Hypothalamus (tissue), 51 donors: ENCODE measurements at regions not wholly inside any gene's neighbourhood (a gene's known extent, or its start where the extent isn't known, plus 50 kb on each side); places are given as distances from the start of the nearest gene placed in this dataset.
A peak's percentile ranks its signal among the peaks of the same experiment; 100 is the strongest.
"Not testable (repeated sequence)": the region's sequence is repeated elsewhere in the genome, so short reads cannot be mapped to it uniquely, and the experiment has no call there.

Source experiments
- DNase-seq, 51 donors: peaks; one replicate each; lab custom pipeline; 2025; lab: John Stamatoyannopoulos, UW

DNA sequence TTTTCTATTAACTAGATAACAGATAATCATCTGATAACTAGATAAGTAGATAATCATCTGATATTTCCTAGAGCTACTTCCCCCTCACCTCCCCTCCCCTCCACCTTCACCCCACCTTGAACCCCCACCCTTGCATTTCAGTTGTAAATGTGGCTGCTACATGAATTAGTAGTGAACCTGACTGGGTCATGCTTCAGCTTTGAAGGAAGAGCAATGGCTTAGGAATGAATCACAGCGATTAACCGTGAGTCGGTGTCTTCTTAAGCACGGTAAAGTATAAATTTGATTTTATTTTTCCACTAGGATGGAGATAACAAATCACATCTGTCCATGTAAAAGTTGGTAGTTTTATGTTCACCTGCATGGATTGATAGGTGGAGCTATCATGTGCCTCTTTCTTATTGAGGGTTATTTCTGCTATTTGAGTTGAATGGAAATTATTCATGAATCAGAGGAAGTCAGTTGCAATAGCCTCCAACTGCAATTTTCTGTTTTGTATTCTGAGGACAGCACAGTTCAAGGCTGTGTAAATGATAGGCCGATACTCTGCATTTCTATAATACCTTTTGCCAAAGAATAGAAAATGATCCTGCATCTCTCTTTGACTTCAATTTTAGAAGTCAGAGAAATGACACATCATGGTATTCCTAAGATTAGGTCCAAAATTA is 235.0 kb downstream of the PTGER3 start:
- DNase-seq = no peak

DNA sequence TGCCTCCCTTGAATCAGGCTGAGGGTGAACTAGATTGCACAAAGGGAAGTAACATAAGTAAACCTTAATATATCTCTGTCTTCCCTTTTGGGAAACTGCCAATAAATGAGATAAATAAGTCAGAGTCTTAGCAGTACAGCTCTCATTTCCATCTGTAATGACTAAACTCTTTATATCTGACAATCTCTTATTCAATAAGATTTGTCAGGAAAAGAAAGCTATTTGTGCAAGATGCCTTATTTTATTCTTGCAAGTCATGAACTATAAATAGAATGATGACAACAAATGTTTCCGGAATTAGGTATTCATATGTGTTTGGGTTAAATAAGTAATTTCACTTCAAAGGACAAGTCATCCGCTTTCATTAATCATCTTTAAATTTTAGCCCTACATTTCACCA is 229.2 kb downstream of the PTGER3 start:
- no peak for DNase-seq

DNA sequence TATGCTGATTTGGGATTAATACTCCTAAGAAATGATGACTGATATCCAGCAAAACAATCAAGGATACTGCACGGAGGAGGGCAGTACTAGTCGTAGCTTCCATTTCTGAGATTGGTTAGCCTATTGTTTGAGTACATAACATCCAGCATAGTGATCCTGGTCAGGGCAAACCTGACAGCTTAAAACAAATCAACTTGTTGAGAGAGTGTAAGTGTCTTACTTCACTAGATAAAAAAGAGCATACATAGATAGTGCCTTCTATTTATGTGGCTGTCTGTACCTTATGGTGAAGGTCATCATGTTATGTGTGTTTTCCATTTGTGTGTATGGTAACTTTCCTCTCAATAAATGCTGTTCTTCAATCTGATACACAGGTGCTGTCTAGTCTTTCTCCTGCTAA is 228.4 kb downstream of the PTGER3 start:
- no peak for DNase-seq

DNA sequence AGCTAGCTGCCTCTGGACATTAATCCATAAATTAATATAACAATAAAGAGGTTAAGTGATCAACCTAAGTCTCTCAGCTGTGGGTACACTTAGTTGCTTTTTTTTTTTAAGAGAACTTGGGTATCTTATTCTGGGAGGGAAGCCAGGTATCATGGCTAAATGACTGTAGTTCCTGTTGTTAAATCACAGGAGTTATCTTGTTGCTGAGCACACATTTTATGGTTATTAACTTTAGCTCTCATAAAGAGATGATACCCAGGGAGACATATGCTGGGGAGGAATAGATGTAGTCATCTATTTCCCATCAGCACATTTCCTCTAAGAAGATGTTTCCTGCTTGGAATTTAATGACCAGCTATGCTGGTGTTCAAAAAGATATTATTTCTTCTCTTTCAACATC is 227.8 kb downstream of the PTGER3 start:
- no peak for DNase-seq

DNA sequence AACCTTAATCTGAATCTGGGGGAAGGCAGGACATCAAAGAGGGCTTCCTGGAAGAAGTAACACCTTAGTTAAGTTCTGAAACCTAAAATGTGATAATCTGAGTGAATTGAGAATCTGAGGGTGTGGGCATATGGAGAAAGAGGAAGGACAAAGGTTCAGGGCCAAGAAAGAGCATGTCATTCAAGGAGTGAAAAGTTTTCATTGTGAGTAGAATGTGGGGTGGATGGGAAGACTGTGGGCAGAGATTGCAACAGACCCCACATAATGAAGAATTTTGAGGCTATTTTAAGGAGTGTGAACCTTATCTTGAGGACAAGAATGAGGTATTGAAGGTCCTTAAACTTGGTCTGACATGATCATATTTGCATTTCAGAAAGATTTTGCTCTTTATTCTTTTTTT is 227.2 kb downstream of the PTGER3 start:
- DNase-seq = no peak

DNA sequence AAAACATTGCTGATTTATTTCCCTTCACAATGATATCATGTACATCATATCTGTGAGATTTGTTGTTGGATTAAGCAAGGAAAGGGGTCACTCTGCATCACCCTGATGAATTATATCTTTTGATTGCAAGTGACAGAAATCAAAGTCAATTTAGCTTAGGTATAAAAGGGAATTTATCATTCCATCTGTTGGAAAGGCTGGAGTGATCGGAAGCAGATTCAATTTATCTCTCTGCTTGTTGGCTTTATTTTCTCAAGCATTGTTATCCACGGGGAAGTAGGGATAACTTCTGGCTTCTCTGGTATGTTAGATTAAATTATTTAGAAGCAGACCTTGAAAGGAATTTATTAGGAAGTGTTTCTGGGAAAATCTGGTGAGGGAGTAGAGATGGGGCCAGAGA is 226.6 kb downstream of the PTGER3 start:
- no peak for DNase-seq

DNA sequence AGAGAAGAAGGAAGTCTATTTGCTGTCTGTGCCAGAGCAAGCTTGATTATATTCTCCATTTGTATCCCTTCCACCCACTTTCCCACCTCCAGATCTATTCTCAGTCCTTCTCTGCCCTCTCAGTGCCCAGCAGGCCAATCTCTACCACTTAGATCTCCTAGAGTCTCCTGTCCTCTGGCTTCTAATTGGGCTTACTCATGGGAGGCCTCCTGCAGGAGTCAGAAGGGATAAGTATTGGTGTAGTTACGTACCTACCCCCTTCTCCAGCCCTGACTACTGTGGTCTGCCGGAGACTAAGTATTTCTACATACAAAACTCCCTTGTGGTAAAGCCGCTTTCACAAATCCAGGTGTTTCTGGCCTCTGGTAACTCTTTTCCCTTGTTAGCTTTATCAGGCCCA is 221.2 kb downstream of the PTGER3 start:
- no peak for DNase-seq

DNA sequence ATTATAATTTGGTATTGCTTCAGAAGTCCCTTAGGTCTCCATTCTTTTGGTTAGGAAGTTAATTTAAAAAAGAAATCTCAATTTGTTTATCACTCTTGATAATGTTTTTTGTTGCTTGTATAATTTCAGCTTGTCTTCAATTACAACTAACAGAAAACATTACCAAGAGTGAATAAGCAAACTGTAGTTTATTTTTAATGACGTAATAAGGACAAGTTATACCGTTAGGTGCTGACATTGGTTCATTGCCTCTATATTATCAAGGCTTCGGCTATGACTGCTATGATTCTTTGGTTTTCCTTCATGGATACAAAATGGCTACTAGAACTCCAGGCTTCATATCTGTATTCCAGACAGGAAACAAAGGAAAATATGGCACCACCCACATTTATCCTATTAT is 220.6 kb downstream of the PTGER3 start:
- no peak for DNase-seq

DNA sequence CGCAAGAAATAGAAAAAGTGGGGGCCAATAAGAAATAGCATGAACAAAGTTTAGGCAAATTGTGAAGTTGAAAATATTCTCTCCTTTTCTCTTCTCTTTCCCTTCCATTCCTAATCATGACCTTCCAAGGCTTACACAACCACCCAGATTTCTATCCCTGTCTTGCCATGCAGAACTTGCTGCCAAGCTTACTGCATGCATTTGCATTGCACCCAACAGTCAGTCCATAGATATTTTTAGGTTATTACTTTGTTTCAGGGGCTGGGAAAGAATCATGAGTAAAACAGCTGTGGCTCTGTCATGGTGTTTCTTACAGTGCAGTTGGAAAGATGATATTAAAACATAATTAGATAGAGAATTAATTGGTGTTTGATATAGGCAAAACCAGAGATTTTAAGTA is 219.4 kb downstream of the PTGER3 start:
- no peak for DNase-seq

DNA sequence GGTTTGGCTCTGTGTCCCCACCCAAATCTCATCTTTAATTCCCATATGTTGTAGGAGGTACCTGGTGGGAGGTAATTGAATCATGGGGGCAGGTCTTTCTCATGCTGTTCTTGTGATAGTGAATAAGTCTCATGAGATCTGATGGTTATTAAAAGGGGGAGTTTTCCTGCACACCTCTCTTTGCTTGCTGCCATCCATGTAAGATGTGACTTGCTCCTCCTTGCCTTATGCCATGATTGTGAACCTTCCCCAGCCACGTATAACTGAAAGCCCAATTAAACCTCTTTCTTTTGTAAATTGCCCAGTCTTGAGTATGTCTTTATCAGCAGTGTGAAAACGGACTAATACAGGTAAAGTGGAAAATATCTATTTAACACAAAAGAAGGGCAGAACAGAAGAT is 213.3 kb downstream of the PTGER3 start:
- not testable (repeated sequence) for DNase-seq

DNA sequence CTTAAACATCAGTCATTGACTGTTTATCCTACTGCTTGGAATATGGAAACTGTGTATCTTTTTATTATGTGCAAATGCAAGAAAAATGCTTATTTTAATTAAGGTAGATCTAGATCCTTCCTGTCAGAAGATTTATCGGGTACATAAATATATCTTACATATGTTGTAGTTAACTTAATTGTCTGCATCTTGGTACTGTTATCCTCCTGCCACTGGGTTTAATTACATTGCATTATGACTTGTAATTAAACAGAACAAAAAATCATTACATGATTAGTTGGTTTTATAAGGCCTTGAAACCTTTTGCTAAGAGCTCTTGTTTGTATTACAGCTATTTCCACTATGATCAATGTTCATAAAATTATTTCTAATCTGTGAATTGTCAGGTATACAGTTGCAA is 211.2 kb downstream of the PTGER3 start:
- no peak for DNase-seq

DNA sequence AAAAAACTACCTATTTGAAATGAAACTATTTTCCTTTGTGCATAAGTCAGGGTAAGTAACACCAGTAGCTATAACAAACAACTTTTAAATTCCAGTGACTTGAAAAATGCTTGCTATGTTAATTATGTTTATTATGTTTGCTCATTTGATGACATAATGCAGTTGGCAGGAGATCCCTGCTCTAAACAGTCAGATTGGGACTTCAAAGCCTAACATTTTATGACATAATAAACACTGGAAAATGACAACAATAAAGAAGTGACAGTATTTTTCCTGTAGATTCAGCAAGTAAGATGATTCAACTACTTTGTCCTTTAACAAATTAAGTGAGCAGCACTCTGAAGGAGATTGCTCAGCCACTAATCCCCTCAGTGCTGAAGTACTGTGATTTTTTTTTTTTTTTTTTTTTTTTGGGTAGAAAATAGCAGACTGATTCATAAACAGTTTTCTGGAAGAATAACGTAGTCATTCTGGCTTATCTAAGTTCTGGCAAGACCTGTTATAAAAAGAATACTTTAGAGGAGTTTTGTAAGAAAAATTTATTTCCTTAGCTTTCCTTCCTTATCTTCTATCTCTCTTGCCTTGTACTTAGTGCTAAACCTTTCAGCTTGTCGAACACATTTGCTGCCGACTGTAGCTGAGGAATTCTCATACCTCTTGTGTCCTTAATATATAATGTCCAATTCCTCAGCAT is 207.2 kb downstream of the PTGER3 start:
- no peak for DNase-seq

DNA sequence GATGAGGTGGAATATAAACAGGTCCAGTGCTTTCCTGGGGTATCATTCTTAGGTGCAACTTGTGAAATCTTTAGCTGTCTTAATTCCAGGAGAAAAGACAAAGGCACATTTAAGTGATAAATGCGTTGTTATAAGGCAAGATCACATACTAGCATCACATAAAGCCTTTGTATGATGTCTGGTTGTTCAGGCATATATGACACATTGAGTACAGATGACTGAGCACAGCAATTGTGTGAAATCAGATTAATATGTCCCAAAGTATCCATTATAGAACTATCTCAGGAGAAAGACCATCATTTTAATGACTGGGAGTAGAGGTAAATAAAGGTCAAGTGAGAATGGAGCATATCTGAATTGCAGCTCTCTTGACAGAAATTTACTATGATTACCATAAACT is 205.1 kb downstream of the PTGER3 start:
- DNase-seq = no peak

DNA sequence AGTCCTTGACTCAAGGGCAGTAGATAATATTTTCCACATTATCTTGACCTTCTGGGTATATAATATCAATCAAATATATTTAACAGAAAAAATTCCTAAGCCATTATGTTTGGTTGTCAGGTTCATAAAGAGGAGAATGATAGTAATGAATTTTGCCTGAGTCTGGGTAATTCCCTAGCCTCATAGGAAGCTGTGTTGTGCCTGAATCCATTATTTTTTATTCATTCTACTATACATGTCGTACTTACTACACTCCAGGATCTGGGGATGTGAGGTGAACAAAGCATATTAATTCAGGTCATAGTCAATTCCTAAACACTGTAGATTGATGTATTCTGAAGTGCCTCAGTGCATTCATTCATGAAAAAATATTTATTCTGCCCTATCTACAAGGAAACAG is 204.2 kb downstream of the PTGER3 start:
- no peak for DNase-seq

DNA sequence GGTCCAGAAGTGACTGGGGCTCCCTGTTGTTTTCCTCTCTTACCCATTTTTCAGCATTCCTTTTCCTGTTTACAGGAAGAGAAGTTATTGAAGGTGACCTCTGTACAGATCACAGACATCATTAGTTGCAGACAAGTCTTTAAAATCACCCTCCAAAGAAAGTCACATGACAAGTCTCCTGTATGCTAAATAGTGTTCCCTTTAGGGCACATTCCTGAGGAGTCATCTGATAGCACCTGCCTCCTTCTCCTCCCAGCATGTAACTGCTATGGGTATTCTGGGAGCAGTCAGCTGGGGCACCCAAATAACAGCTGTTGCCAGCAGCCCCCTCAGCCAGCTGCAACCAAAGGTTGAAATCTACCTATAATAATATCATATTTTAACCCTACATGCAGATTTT is 200.6 kb downstream of the PTGER3 start:
- DNase-seq = no peak

DNA sequence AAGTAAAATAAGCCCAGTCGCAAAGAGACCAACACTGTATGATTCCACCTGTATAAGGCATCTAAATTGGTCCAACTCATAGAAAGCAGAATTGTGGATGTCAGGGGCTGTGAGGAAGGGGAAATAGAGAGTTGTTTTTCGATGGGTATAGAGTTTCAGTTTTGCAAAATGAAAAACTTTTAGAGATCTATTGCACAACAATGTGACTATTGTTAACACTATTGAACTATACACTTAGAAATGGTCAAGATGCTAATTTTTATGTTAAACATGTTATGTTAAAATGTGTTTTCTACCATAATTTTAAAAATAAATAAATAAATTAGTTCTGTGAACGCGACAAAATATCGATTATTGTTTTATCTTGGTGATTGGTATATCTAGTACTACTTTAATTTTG is 192.4 kb downstream of the PTGER3 start:
- no peak for DNase-seq

DNA sequence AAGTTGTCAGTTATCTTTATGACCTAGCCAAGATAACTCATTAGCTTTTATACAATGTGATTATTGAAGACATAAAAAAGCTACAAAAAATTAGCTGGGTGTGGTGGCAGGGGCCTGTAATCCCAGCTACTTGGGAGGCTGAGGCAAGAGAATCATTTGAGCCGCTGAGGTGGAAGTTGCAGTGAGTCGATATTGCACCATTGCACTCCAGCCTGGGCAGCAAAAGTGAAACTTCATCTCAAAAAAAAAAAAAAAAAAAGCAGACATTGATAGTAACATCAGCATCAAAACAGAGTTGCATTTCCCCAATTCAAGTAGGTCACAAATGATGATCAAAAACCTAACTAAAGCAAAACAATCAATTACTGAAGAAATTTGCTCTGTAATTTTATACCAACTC is 191.4 kb downstream of the PTGER3 start:
- no peak for DNase-seq

DNA sequence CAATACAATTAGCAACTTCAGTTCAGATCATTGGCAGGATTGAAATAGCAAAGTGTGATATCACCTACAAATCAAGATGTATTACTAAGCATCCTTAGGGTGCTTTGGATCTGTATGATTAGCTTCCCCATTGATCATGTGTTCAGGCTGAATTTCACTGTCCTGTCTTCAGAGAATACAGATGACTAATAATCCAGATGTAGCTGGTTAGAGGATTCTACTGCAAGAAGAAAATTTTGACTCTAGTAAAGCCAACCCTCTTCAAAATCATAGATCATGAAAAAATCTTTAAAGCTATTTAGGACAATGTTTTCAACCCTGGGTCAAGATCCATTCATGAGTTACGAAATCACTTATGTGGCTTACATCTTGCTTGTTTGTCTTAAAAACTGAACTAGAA is 184.4 kb downstream of the PTGER3 start:
- no peak for DNase-seq

DNA sequence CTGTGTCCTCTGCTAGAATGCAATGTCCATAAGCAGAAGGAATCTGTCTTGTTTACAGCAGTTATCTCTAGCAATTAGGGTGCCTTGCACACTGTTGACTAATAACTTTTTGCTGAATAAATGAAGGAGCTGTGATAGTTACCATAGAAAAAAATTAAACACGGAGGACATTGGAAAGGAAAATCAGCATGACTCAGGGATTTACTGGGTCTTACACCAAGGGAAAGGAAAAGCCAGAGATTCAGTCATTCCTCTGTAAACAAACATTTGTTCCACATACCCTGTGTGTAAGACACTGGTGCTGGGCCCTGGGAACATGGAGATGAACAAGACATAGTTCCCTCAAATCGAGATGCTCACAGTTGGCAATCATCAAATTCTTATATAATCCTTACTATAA is 183.3 kb downstream of the PTGER3 start:
- no peak for DNase-seq

DNA sequence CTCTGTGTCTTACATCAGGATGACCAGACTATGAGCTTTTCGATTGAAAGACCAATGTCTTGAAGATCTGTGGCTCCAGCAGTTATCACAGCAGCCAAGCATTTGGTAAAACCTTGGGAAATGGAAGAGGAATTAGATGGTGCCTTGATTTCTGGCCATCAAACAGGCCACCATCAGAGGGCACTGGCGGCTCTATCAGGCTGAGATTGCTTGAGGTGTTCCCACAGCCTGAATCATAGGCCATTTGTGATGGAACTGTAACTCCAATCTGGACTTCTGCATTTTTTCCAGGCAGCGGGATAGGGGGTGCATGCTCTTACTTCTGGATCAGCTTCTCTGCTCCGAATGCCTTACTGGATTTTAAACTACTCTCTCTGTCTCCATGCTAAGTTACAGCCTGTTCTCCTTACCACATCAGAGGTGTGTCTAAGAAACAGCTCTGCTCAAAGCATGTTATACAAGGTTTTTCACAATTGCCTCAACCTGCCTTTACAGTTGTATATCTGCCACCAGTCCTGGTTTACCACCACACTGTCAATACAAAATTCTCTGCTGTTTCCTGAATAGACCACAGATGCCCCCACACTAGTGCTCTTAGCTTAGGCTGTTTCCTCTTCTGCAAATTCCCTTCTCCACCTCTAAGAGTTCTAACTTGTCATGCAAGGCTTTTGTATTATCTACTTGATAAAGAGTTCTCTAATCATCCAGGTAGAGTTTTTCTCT is 180.9 kb downstream of the PTGER3 start:
- DNase-seq = no peak

DNA sequence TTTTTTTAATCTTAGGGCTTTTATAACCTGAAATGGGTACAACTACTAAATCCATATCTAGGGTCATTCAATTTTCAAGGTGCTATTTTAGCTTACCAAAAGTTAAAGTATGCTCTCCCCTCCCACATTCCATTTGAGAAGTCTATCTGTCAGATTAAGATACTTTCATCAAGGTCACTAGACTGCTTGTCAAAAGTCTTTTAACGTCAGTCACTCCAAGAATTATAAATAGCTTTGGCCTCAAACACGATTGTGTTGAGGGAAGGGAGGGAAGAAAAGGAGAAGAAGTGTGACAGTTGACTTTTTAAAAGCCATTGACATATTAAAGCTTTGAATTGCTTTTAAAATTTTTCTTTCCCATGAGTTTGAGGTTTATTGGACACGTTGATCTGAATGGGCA is 175.8 kb downstream of the PTGER3 start:
- DNase-seq = no peak

DNA sequence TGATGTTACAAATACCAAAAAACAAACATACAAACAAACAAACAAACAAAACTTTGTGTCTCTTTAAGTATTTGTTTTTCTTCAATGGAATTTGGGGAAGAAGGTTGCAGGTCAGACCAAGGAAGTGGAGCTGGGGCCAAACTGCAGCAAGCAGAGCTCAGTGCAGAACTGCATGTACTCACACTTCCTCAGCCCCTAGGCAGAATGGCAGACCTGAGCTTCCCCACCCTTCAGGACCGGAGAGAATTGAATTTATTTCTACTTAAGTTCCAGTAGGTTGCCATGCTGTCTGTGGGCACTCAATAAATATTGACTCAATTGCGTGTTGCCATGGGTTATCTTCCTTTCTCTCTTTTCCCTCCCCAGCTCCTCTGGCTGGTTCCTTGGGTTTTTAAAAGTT is 173.6 kb downstream of the PTGER3 start:
- peak in 1 of 51 donors; percentile 0 for DNase-seq
